ENCODE measurements at regions not wholly inside any gene's neighbourhood (a gene's known extent, or its start where the extent isn't known, plus 50 kb on each side); places are given as distances from the start of the nearest gene placed in this dataset.

- TF ChIP-seq, protein P1, sequence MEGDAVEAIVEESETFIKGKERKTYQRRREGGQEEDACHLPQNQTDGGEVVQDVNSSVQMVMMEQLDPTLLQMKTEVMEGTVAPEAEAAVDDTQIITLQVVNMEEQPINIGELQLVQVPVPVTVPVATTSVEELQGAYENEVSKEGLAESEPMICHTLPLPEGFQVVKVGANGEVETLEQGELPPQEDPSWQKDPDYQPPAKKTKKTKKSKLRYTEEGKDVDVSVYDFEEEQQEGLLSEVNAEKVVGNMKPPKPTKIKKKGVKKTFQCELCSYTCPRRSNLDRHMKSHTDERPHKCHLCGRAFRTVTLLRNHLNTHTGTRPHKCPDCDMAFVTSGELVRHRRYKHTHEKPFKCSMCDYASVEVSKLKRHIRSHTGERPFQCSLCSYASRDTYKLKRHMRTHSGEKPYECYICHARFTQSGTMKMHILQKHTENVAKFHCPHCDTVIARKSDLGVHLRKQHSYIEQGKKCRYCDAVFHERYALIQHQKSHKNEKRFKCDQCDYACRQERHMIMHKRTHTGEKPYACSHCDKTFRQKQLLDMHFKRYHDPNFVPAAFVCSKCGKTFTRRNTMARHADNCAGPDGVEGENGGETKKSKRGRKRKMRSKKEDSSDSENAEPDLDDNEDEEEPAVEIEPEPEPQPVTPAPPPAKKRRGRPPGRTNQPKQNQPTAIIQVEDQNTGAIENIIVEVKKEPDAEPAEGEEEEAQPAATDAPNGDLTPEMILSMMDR (IDR thresholded peaks at IDR 0.05): no peak
- no peak for TF ChIP-seq POLR2A (IDR thresholded peaks at IDR 0.05)
Measured at GRCh38 chr12:67807814-67808213, 159.3 kb downstream of the DYRK2 start.
